Keratinocyte (primary cell): ENCODE measurements at regions not wholly inside any gene's neighbourhood (a gene's known extent, or its start where the extent isn't known, plus 50 kb on each side); places are given as distances from the start of the nearest gene placed in this dataset.

ENCODE experiments used
- DNase-seq: peaks from one replicate; pipeline ENCODE4 v3.0.0-alpha.2; 2011; ENCODE audit warnings: low read depth, missing footprints, low spot score
- FAIRE-seq: peaks from 2 replicates; lab custom pipeline; 2011; peaks lifted over from hg19 to GRCh38; lab: Jason Lieb, UNC
- H2AFZ ChIP-seq: 2 replicates; pipeline ENCODE4 v1.6.0; 2012; ENCODE audit warnings: low read length, control low read depth, inconsistent platforms; ENCODE audit not compliant: control insufficient read depth
- H3K27ac ChIP-seq: 2 replicates; pipeline ENCODE4 v1.5.1; 2011; ENCODE audit warnings: low read length; ENCODE audit not compliant: control insufficient read depth, insufficient read depth
- H3K27me3 ChIP-seq: 3 replicates; pipeline ENCODE4 v1.6.0; 2011; ENCODE audit warnings: low read length; ENCODE audit not compliant: control insufficient read depth, insufficient read depth; ENCODE audit errors: extremely low read depth
- H3K36me3 ChIP-seq, 2 experiments: 2 replicates in 1 of 2; 3 replicates in 1 of 2; pipeline ENCODE4 v1.5.1; 2011; ENCODE audit warnings: low read length in 2 of 2, mild to moderate bottlenecking in 1 of 2; ENCODE audit not compliant: control insufficient read depth in 2 of 2, insufficient read depth in 2 of 2; ENCODE audit errors: extremely low read depth in 1 of 2
- H3K4me1 ChIP-seq: 3 replicates; pipeline ENCODE4 v1.5.1; 2011; ENCODE audit warnings: low read length; ENCODE audit not compliant: control insufficient read depth, insufficient read depth; ENCODE audit errors: extremely low read depth
- H3K4me2 ChIP-seq: 3 replicates; pipeline ENCODE4 v1.6.0; 2011; ENCODE audit warnings: low read depth, low read length; ENCODE audit not compliant: control insufficient read depth, insufficient read depth; ENCODE audit errors: extremely low read depth
- H3K4me3 ChIP-seq, 3 experiments: fragments of 200-600 bp in 1 of 3; sonication (generic) in 1 of 3; 2 replicates in 2 of 3; 3 replicates in 1 of 3; pipeline ENCODE4 v1.5.1; 2011 to 2016; ENCODE audit warnings: low read length in 3 of 3, mild to moderate bottlenecking in 3 of 3, control low read depth in 2 of 3, inconsistent platforms in 1 of 3, low read depth in 1 of 3, mixed read lengths in 1 of 3, mixed run types in 1 of 3, moderate library complexity in 1 of 3; ENCODE audit not compliant: control insufficient read depth in 2 of 3, insufficient read depth in 2 of 3; ENCODE audit errors: extremely low read depth in 1 of 3
- H3K79me2 ChIP-seq: 2 replicates; pipeline ENCODE4 v1.6.0; 2012; ENCODE audit warnings: low read length; ENCODE audit not compliant: control insufficient read depth, insufficient read depth
- H3K9ac ChIP-seq: 3 replicates; pipeline ENCODE4 v1.6.0; 2011; ENCODE audit warnings: low read length; ENCODE audit not compliant: control insufficient read depth, insufficient read depth; ENCODE audit errors: extremely low read depth
- H3K9me1 ChIP-seq: 3 replicates; pipeline ENCODE4 v1.6.0; 2011; ENCODE audit warnings: low read length; ENCODE audit not compliant: control insufficient read depth, insufficient read depth; ENCODE audit errors: extremely low read depth
- H3K9me3 ChIP-seq: 2 replicates; pipeline ENCODE4 v1.5.1; 2012; ENCODE audit warnings: low read depth, low read length; ENCODE audit not compliant: control insufficient read depth
- H4K20me1 ChIP-seq: 3 replicates; pipeline ENCODE4 v1.6.0; 2011; ENCODE audit warnings: low read length; ENCODE audit not compliant: control insufficient read depth, insufficient read depth; ENCODE audit errors: extremely low read depth
- EZH2 ChIP-seq: IDR thresholded peaks from one replicate; pipeline ENCODE4 v1.6.1; 2012; ENCODE audit warnings: inconsistent platforms, mild to moderate bottlenecking, low read length, moderate library complexity
- dilution Hi-C: fragments of 300-500 bp; cut with MboI; formaldehyde crosslinking; loops from one replicate; pipeline ENCODE4 v1.7.0; 2020; ENCODE audit warnings: low sequenced_read_pairs; ENCODE audit not compliant: extremely low pct_ligation_motif_present
- TF ChIP-seq, protein P1 (sequence below), 3 experiments: IDR thresholded peaks in 1 of 3; conservative IDR thresholded peaks in 1 of 3; optimal IDR thresholded peaks in 1 of 3; 2 replicates in 2 of 3; 3 replicates in 1 of 3; pipeline versions ENCODE3 to v1.5.1; 2011; ENCODE audit warnings: low read length in 3 of 3, mild to moderate bottlenecking in 3 of 3, moderate library complexity in 2 of 3, control low read depth in 1 of 3, inconsistent platforms in 1 of 3; ENCODE audit not compliant: insufficient read depth in 2 of 3; ENCODE audit errors: extremely low read depth in 1 of 3

DNA sequence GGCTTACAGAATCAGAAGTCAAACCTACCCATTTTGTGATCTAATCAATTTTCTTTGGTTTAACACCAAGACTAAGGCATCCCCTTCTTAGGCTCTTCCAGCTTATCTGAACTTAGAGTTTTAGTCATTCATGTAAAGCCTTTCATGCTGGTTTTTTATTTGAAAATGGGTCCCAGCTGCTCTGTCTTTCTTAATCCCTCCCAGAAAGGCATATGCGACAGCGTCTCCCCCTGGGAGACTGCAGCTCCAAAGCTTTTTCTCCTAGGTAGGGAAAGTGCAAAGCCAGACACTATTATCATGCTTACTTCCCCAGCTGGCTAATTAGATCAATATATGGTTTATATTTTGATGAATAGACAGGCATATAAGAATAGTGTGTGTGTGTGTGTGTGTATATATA is 96.6 kb upstream of the E2F7 start:
- H3K4me3 ChIP-seq: no peak overlapping the region
- TF ChIP-seq EZH2: no peak
- TF ChIP-seq, protein P1, sequence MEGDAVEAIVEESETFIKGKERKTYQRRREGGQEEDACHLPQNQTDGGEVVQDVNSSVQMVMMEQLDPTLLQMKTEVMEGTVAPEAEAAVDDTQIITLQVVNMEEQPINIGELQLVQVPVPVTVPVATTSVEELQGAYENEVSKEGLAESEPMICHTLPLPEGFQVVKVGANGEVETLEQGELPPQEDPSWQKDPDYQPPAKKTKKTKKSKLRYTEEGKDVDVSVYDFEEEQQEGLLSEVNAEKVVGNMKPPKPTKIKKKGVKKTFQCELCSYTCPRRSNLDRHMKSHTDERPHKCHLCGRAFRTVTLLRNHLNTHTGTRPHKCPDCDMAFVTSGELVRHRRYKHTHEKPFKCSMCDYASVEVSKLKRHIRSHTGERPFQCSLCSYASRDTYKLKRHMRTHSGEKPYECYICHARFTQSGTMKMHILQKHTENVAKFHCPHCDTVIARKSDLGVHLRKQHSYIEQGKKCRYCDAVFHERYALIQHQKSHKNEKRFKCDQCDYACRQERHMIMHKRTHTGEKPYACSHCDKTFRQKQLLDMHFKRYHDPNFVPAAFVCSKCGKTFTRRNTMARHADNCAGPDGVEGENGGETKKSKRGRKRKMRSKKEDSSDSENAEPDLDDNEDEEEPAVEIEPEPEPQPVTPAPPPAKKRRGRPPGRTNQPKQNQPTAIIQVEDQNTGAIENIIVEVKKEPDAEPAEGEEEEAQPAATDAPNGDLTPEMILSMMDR (optimal IDR thresholded peaks at IDR 0.05 in 1 of 3, IDR thresholded peaks at IDR 0.05 in 1 of 3, conservative IDR thresholded peaks at IDR 0.05 in 1 of 3; ENCODE audit: extremely low read depth in 1 of 3, insufficient read depth in 2 of 3, low read length in 3 of 3): no peak
- DNase-seq (no peak), FAIRE-seq (peak; percentile 13)
- no peaks in the 10 kb centered on the region for H3K27me3 ChIP-seq
- dilution Hi-C loops: no loop called here
- no peaks in the 10 kb centered on the region for H3K9me1 ChIP-seq
- no peaks in the 10 kb centered on the region for H3K79me2 ChIP-seq
- H3K27ac ChIP-seq: no peak overlapping the region
- no peaks in the 10 kb centered on the region for H4K20me1 ChIP-seq
- no peaks in the 10 kb centered on the region for H3K4me1 ChIP-seq
- H3K4me2 ChIP-seq: no peak overlapping the region
- H3K9ac ChIP-seq: no peak overlapping the region
- no peaks in the 10 kb centered on the region for H3K36me3 ChIP-seq
- H2AFZ ChIP-seq: no peak overlapping the region
- H3K9me3 ChIP-seq: no peaks in the 10 kb centered on the region

- Histone ChIP-seq H3K36me3 (no peaks in the 10 kb centered on the region), H3K9ac (no peak overlapping the region), H3K4me2 (no peak overlapping the region), H3K9me1 (no peaks in the 10 kb centered on the region), H4K20me1 (no peaks in the 10 kb centered on the region), H2AFZ (no peak overlapping the region), H3K27ac (no peak overlapping the region), H3K4me1 (no peaks in the 10 kb centered on the region), H3K79me2 (no peaks in the 10 kb centered on the region), H3K4me3 (no peak overlapping the region), H3K27me3 (no peaks in the 10 kb centered on the region), H3K9me3 (no peaks in the 10 kb centered on the region)
- no peak for FAIRE-seq
- TF ChIP-seq EZH2: no peak
- TF ChIP-seq, protein P1 (optimal IDR thresholded peaks at IDR 0.05 in 1 of 3, IDR thresholded peaks at IDR 0.05 in 1 of 3, conservative IDR thresholded peaks at IDR 0.05 in 1 of 3; ENCODE audit: extremely low read depth in 1 of 3, insufficient read depth in 2 of 3, low read length in 3 of 3): no peak
- dilution Hi-C loops: no loop called here
- DNase-seq: no peak
Observed at GRCh38 chr12:77160931-77161330, 95.6 kb upstream of the E2F7 start.
